ENCODE measurements at regions not wholly inside any gene's neighbourhood (a gene's known extent, or its start where the extent isn't known, plus 50 kb on each side); places are given as distances from the start of the nearest gene placed in this dataset.

DNA sequence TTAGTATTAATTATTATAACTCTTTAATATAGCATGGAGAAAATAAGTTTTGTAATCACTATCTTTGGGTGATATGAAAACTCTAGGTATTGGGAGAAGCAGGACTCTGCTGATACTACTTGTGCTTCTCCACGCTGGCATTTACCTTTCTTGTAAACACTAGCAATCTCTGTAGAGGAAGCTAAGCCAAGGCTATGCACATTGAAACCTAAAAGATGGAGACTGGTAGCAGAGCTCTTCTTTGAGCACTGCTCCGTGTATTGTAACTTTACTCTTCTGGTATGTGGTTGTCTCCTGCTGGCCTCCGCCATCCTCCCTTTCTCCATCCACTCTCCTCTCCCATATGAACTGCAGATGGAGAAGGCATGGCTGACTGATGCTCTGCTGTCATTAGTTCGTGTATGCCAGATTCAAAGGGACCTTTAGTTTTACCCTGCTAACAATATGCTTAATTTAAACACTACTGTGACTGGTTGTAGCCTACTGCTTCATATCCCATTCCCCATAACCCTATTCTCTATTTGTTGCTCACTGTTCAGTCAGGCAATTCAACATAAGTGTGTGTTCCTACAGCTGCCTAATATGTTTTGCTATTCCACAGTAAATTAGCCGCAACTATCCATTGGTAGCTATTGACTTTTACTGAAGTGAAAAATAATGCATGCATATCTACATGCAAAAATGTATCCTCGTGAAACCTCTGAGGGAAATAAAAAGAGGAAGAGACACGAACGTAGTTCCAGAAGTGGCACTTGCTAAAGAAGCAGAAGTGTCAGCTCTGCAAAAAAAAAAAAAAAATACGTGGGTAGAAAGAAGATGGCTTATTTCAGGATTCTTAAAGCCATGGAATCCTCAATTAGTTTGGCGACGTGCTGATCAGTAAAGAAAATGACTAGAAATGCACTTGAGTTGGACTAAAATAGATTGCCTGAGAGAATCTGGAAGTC lies 55.6 kb upstream of the CCSER1 start:
- no peak for ATAC-seq (ENCODE audit: low read depth)

DNA sequence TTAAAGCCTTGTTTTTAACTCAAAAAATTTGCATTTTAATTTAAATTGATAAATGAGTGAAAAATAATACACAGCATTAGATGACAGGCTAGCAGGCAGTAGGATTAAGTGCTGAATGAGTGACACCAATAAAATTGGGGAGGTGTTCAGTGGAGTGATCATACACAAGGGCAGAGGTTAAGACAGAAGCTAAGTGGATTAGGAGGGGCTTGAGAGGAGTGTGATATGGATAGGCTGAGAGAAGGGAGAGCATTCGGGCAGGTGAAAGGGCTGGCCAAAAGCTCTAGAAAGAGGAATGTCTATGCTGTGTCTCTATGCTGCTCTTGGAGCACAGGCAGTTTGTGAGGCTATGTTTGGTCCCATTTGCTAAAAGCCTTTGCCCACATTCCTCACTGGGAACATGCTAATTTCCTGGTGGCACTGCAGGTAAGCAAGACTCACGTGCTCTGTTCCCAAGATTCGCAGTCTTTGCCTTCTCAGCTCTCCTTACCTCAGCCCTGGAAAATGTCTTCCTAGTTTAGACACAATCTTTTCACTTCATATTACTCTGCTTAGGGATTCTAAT lies 52.8 kb upstream of the CCSER1 start:
- Histone ChIP-seq H3K4me1 (ENCODE audit: insufficient read depth, poor library complexity, severe bottlenecking) (peaks cover 12% of the 10 kb centered on the region), H3K27me3 (ENCODE audit: insufficient read depth, poor library complexity, severe bottlenecking) (no peaks in the 10 kb centered on the region), H3K27ac (ENCODE audit: poor library complexity, severe bottlenecking) (no peak overlapping the region), H3K36me3 (ENCODE audit: low read depth) (no peaks in the 10 kb centered on the region), H3K4me3 (ENCODE audit: severe bottlenecking) (no peak overlapping the region), H3K9me3 (ENCODE audit: severe bottlenecking) (peaks cover 2% of the 10 kb centered on the region)
- DNase-seq (ENCODE audit: low spot score), result no peak
- TF ChIP-seq, protein P1, sequence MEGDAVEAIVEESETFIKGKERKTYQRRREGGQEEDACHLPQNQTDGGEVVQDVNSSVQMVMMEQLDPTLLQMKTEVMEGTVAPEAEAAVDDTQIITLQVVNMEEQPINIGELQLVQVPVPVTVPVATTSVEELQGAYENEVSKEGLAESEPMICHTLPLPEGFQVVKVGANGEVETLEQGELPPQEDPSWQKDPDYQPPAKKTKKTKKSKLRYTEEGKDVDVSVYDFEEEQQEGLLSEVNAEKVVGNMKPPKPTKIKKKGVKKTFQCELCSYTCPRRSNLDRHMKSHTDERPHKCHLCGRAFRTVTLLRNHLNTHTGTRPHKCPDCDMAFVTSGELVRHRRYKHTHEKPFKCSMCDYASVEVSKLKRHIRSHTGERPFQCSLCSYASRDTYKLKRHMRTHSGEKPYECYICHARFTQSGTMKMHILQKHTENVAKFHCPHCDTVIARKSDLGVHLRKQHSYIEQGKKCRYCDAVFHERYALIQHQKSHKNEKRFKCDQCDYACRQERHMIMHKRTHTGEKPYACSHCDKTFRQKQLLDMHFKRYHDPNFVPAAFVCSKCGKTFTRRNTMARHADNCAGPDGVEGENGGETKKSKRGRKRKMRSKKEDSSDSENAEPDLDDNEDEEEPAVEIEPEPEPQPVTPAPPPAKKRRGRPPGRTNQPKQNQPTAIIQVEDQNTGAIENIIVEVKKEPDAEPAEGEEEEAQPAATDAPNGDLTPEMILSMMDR (IDR thresholded peaks at IDR 0.05; ENCODE audit: poor library complexity, severe bottlenecking), result no peak
- no peak for ATAC-seq (ENCODE audit: low read depth)

More for the DNA sequence above, 55.6 kb upstream of the CCSER1 start:
- TF ChIP-seq, protein P1 (IDR thresholded peaks at IDR 0.05; ENCODE audit: poor library complexity, severe bottlenecking), result no peak
- no peak for DNase-seq (ENCODE audit: low spot score)
- H3K9me3 ChIP-seq (ENCODE audit: severe bottlenecking), result peaks cover 2% of the 10 kb centered on the region
- H3K4me1 ChIP-seq (ENCODE audit: insufficient read depth, poor library complexity, severe bottlenecking), result peaks cover 10% of the 10 kb centered on the region
- no peak overlapping the region for H3K4me3 ChIP-seq (ENCODE audit: severe bottlenecking)
- no peak overlapping the region for H3K27ac ChIP-seq (ENCODE audit: poor library complexity, severe bottlenecking)
- no peaks in the 10 kb centered on the region for H3K27me3 ChIP-seq (ENCODE audit: insufficient read depth, poor library complexity, severe bottlenecking)
- no peaks in the 10 kb centered on the region for H3K36me3 ChIP-seq (ENCODE audit: low read depth)

All from RWPE2 (cell line).